ENCODE measurements at regions not wholly inside any gene's neighbourhood (a gene's known extent, or its start where the extent isn't known, plus 50 kb on each side); places are given as distances from the start of the nearest gene placed in this dataset.

DNA sequence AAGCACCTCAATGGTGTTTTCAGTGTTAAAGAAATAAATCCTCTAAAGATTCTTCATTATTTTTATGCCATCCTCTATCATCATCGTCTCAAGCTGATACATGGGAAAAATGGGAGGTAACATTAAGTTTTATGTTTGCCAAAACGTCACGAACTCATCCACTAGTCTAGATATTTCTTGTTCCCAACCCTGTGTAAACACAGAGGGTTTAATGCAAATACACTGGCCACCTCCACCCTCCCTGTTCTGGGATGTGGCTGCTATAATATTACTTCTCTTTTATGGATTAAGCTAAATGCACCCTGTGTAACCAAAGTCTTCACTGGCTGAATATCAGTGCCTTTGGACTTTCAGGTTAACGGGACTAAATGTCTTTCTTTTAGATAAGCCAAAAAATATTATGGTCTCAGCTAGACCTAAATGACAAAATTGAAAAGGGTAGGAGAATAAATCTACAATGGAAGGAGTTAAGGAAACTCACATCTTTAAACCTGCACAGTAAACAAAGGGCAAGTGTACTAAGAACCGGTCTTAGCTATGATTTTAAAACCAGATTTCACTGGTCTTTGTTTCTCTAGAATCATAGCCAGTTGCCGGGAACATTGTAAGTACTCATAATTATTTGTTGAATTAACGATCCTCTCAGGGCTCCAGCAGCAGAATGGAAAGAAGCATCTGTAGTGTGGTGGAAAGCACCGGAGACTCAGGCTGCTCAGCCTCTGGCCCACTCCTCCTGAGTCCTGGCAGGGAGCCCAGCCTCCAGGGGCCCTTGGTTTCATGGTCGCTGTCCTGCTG is 103.5 kb upstream of the NOCT start:
- TF ChIP-seq LEF1 (IDR thresholded peaks at IDR 0.05; ENCODE audit: borderline replicate concordance) (no peak), FOXA1 (IDR thresholded peaks at IDR 0.05) (no peak), SP1 (IDR thresholded peaks at IDR 0.05) (no peak), SUZ12 (IDR thresholded peaks at IDR 0.05) (no peak), FOXK2 (IDR thresholded peaks at IDR 0.05) (no peak), CTBP1 (IDR thresholded peaks at IDR 0.05; ENCODE audit: borderline replicate concordance) (no peak), PKNOX1 (IDR thresholded peaks at IDR 0.05) (no peak), ARNT (IDR thresholded peaks at IDR 0.05) (no peak), TARDBP (IDR thresholded peaks at IDR 0.05) (no peak), BHLHE40 (IDR thresholded peaks at IDR 0.05; ENCODE audit: borderline replicate concordance) (no peak), NFRKB (IDR thresholded peaks at IDR 0.05) (no peak), HDGF (IDR thresholded peaks at IDR 0.05; ENCODE audit: borderline replicate concordance) (no peak), FOXM1 (IDR thresholded peaks at IDR 0.05; ENCODE audit: borderline replicate concordance) (no peak), ZNF384 (IDR thresholded peaks at IDR 0.05) (no peak)

Data from HEK293T (cell line).